Activated T-cell treated with anti-CD3 and anti-CD28 coated beads, Interleukin-2, amount 50 U/mL, for 72 hours (primary cell): ENCODE measurements at regions not wholly inside any gene's neighbourhood (a gene's known extent, or its start where the extent isn't known, plus 50 kb on each side); places are given as distances from the start of the nearest gene placed in this dataset.
A peak's percentile ranks its signal among the peaks of the same experiment; 100 is the strongest.
"Not testable (repeated sequence)": the region's sequence is repeated elsewhere in the genome, so short reads cannot be mapped to it uniquely, and the experiment has no call there.

Experiments used
- ATAC-seq, 2 donors: fragments of 150-1000 bp; cut with Tn5 transposase; replicated peaks in 1 of 2; 2 replicates each; pipeline ENCODE4 v1.10.0; 2021; ENCODE audit warnings: moderate library complexity in 2 of 2, mild to moderate bottlenecking in 1 of 2
- DNase-seq, 2 donors: peaks; one replicate each; pipeline ENCODE4 v3.0.0; 2021 to 2022; ENCODE audit warnings: mixed read lengths in 1 of 2
- H3K27ac Mint-ChIP-seq: one replicate; pipeline ENCODE4 v1.8.0; 2022; ENCODE audit warnings: mild to moderate bottlenecking, moderate library complexity, mixed read lengths
- H3K27me3 Mint-ChIP-seq: one replicate; pipeline ENCODE4 v1.8.0; 2022; ENCODE audit warnings: low read depth, mixed read lengths
- H3K36me3 Mint-ChIP-seq, 2 donors: one replicate each; pipeline ENCODE4 v1.8.0; 2022; ENCODE audit warnings: mixed read lengths in 2 of 2, mild to moderate bottlenecking in 1 of 2; ENCODE audit not compliant: insufficient read depth in 2 of 2
- H3K4me1 Mint-ChIP-seq: one replicate; pipeline ENCODE4 v1.8.0; 2022; ENCODE audit warnings: low read depth, mixed read lengths
- H3K4me3 Mint-ChIP-seq, 2 donors: one replicate each; pipeline ENCODE4 v1.8.0; 2022; ENCODE audit warnings: mild to moderate bottlenecking in 2 of 2, mixed read lengths in 2 of 2, moderate library complexity in 2 of 2
- H3K9me3 Mint-ChIP-seq, 2 donors: one replicate each; pipeline ENCODE4 v1.8.0; 2022; ENCODE audit warnings: mixed read lengths in 2 of 2

GRCh38 chr4:151485541-151486131, 76.7 kb downstream of the FHIP1A start:
- no peak overlapping the region for H3K4me3 Mint-ChIP-seq
- H3K36me3 Mint-ChIP-seq = peaks cover 0 to 1% of the 10 kb centered on the region in 2 donors
- ATAC-seq = no peak
- no peak for DNase-seq
- H3K27me3 Mint-ChIP-seq = peaks cover 10% of the 10 kb centered on the region
- H3K4me1 Mint-ChIP-seq = no peaks in the 10 kb centered on the region
- peaks cover 0 to 2% of the 10 kb centered on the region in 2 donors for H3K9me3 Mint-ChIP-seq
- H3K27ac Mint-ChIP-seq = no peak overlapping the region

- Mint-ChIP-seq H3K27ac (no peak overlapping the region), H3K27me3 (peaks cover 8% of the 10 kb centered on the region), H3K36me3 (peaks cover 0 to 1% of the 10 kb centered on the region in 2 donors), H3K4me1 (no peaks in the 10 kb centered on the region), H3K9me3 (peaks cover 0 to 4% of the 10 kb centered on the region in 2 donors), H3K4me3 (no peak overlapping the region)
- no peak for ATAC-seq
- no peak for DNase-seq
Measured at GRCh38 chr4:151486168-151486567, 77.2 kb downstream of the FHIP1A start.

- Mint-ChIP-seq H3K4me3 (no peak overlapping the region), H3K36me3 (peaks cover 0 to 1% of the 10 kb centered on the region in 2 donors), H3K27me3 (peaks cover 8% of the 10 kb centered on the region), H3K27ac (no peak overlapping the region), H3K9me3 (peaks cover 5 to 7% of the 10 kb centered on the region in 2 donors), H3K4me1 (no peaks in the 10 kb centered on the region)
- ATAC-seq = no peak
- DNase-seq = no peak
Measured at GRCh38 chr4:151488968-151489367, 80.0 kb downstream of the FHIP1A start.

GRCh38 chr4:151489462-151490203, 80.7 kb downstream of the FHIP1A start:
- DNase-seq (no peak), ATAC-seq (no peak)
- Mint-ChIP-seq H3K27me3 (peaks cover 8% of the 10 kb centered on the region), H3K27ac (no peak overlapping the region), H3K36me3 (peaks cover 0 to 1% of the 10 kb centered on the region in 2 donors), H3K4me3 (no peak overlapping the region), H3K4me1 (no peaks in the 10 kb centered on the region), H3K9me3 (peaks cover 5 to 9% of the 10 kb centered on the region in 2 donors)

GRCh38 chr4:151495612-151496011, 86.6 kb downstream of the FHIP1A start:
- not testable (repeated sequence) for H3K27me3 Mint-ChIP-seq, H3K4me3 Mint-ChIP-seq, DNase-seq, H3K27ac Mint-ChIP-seq, H3K36me3 Mint-ChIP-seq, ATAC-seq, H3K4me1 Mint-ChIP-seq
- H3K9me3 Mint-ChIP-seq = peaks cover 6 to 10% of the 10 kb centered on the region in 2 donors

- DNase-seq, H3K4me1 Mint-ChIP-seq, H3K27me3 Mint-ChIP-seq, H3K9me3 Mint-ChIP-seq, H3K27ac Mint-ChIP-seq, H3K4me3 Mint-ChIP-seq, ATAC-seq, H3K36me3 Mint-ChIP-seq: not testable (repeated sequence)
Measured at GRCh38 chr4:151511548-151511947, 102.6 kb downstream of the FHIP1A start.

- ATAC-seq (no peak), DNase-seq (no peak)
- H3K27me3 Mint-ChIP-seq = no peaks in the 10 kb centered on the region
- no peaks in the 10 kb centered on the region for H3K36me3 Mint-ChIP-seq
- H3K9me3 Mint-ChIP-seq = peaks cover 0 to 2% of the 10 kb centered on the region in 2 donors
- H3K4me3 Mint-ChIP-seq = no peak overlapping the region
- H3K27ac Mint-ChIP-seq = no peak overlapping the region
- H3K4me1 Mint-ChIP-seq = no peaks in the 10 kb centered on the region
Measured at GRCh38 chr4:151517896-151518295, 108.9 kb downstream of the FHIP1A start.

GRCh38 chr4:151518359-151518758, 109.4 kb downstream of the FHIP1A start:
- DNase-seq = no peak
- Mint-ChIP-seq H3K9me3 (peaks cover 0 to 2% of the 10 kb centered on the region in 2 donors), H3K27ac (no peak overlapping the region), H3K4me1 (no peaks in the 10 kb centered on the region), H3K36me3 (no peaks in the 10 kb centered on the region), H3K27me3 (no peaks in the 10 kb centered on the region), H3K4me3 (no peak overlapping the region)
- no peak for ATAC-seq

GRCh38 chr4:151519728-151520415, 110.9 kb downstream of the FHIP1A start:
- Mint-ChIP-seq H3K4me1 (peaks cover 7% of the 10 kb centered on the region), H3K27me3 (peaks cover 5% of the 10 kb centered on the region), H3K9me3 (no peaks in the 10 kb centered on the region), H3K4me3 (no peak overlapping the region), H3K27ac (no peak overlapping the region), H3K36me3 (no peaks in the 10 kb centered on the region)
- DNase-seq (no peak), ATAC-seq (no peak)

- peak overlapping the region; percentile 84 for H3K27ac Mint-ChIP-seq
- H3K9me3 Mint-ChIP-seq = no peaks in the 10 kb centered on the region
- DNase-seq = no peak
- peaks cover 5% of the 10 kb centered on the region for H3K27me3 Mint-ChIP-seq
- no peak for ATAC-seq
- H3K4me1 Mint-ChIP-seq = peaks cover 8% of the 10 kb centered on the region
- H3K4me3 Mint-ChIP-seq = no peak overlapping the region
- H3K36me3 Mint-ChIP-seq = no peaks in the 10 kb centered on the region
Measured at GRCh38 chr4:151522866-151523519, 114.0 kb downstream of the FHIP1A start.

GRCh38 chr4:151524610-151525009, 115.6 kb downstream of the FHIP1A start:
- Mint-ChIP-seq H3K9me3 (no peaks in the 10 kb centered on the region), H3K27ac (no peak overlapping the region), H3K36me3 (no peaks in the 10 kb centered on the region), H3K4me3 (no peak overlapping the region), H3K27me3 (peaks cover 5% of the 10 kb centered on the region), H3K4me1 (peaks cover 8% of the 10 kb centered on the region)
- no peak for DNase-seq
- ATAC-seq = no peak

GRCh38 chr4:151526489-151526888, 117.5 kb downstream of the FHIP1A start:
- not testable (repeated sequence) for H3K9me3 Mint-ChIP-seq, H3K36me3 Mint-ChIP-seq, H3K4me3 Mint-ChIP-seq, ATAC-seq, H3K27me3 Mint-ChIP-seq, DNase-seq, H3K27ac Mint-ChIP-seq, H3K4me1 Mint-ChIP-seq

GRCh38 chr4:151527699-151528098, 118.7 kb downstream of the FHIP1A start:
- H3K27me3 Mint-ChIP-seq = peaks cover 5% of the 10 kb centered on the region
- H3K27ac Mint-ChIP-seq = no peak overlapping the region
- H3K4me1 Mint-ChIP-seq = peaks cover 8% of the 10 kb centered on the region
- H3K4me3 Mint-ChIP-seq = no peak overlapping the region
- no peak for DNase-seq
- H3K9me3 Mint-ChIP-seq = no peaks in the 10 kb centered on the region
- ATAC-seq = peak; percentile 54 to 72
- no peaks in the 10 kb centered on the region for H3K36me3 Mint-ChIP-seq
